H1 (cell line): ENCODE measurements at regions not wholly inside any gene's neighbourhood (a gene's known extent, or its start where the extent isn't known, plus 50 kb on each side); places are given as distances from the start of the nearest gene placed in this dataset.

Source experiments
- BACH1 ChIP-seq: IDR thresholded peaks from 2 replicates; pipeline ENCODE4 v1.6.1; 2012; ENCODE audit warnings: low read length, improper control_type of control experiment
- POLR2AphosphoS5 ChIP-seq: IDR thresholded peaks from 2 replicates; pipeline ENCODE4 v1.6.1; 2011; ENCODE audit warnings: low read depth, low read length
- POU5F1 ChIP-seq: IDR thresholded peaks from 2 replicates; pipeline ENCODE4 v1.6.1; 2011; ENCODE audit warnings: low read depth, mild to moderate bottlenecking, low read length, moderate library complexity
- RAD21 ChIP-seq, 2 experiments: IDR thresholded peaks in 1 of 2; conservative IDR thresholded peaks in 1 of 2; 2 replicates each; pipeline ENCODE4 v1.6.1; 2011; ENCODE audit warnings: low read depth in 2 of 2, low read length in 2 of 2, improper control_type of control experiment in 1 of 2, inconsistent platforms in 1 of 2, mild to moderate bottlenecking in 1 of 2, moderate library complexity in 1 of 2
- SIX5 ChIP-seq: IDR thresholded peaks from 2 replicates; pipeline ENCODE4 v1.6.1; 2011; ENCODE audit warnings: mild to moderate bottlenecking, low read depth, low read length
- SP4 ChIP-seq: IDR thresholded peaks from 2 replicates; pipeline ENCODE4 v1.6.1; 2012; ENCODE audit warnings: low read length, inconsistent platforms
- TBP ChIP-seq: IDR thresholded peaks from 2 replicates; pipeline ENCODE4 v1.6.1; 2011; ENCODE audit warnings: low read depth, low read length, improper control_type of control experiment
- TCF12 ChIP-seq: IDR thresholded peaks from 2 replicates; pipeline ENCODE4 v1.6.1; 2011; ENCODE audit warnings: low read depth, mild to moderate bottlenecking, low read length

- TF ChIP-seq TBP (no peak), POU5F1 (no peak), SIX5 (no peak), TCF12 (no peak), POLR2AphosphoS5 (no peak), SP4 (no peak), BACH1 (no peak), RAD21 (IDR thresholded peaks at IDR 0.05 in 1 of 2, conservative IDR thresholded peaks at IDR 0.05 in 1 of 2; ENCODE audit: low read depth in 2 of 2, low read length in 2 of 2) (no peak)
These were observed 675.8 kb downstream of the MATN1 start for GRCh38 chr1:30047576-30047975.
